Liver (tissue), 3 donors: ENCODE measurements at regions not wholly inside any gene's neighbourhood (a gene's known extent, or its start where the extent isn't known, plus 50 kb on each side); places are given as distances from the start of the nearest gene placed in this dataset.

Source experiments
- CTCF ChIP-seq: fragments of 150-350 bp; IDR thresholded peaks from 2 replicates; pipeline ENCODE4 v1.5.1; 2017; ENCODE audit warnings: improper control_type of control experiment, low read depth, low read length; ENCODE audit not compliant: missing input control
- RAD21 ChIP-seq, 2 donors: IDR thresholded peaks; 2 replicates each; pipeline ENCODE4 v1.6.1; 2016; ENCODE audit warnings: antibody characterized with exemption in 2 of 2, mild to moderate bottlenecking in 2 of 2
- REST ChIP-seq: IDR thresholded peaks from 2 replicates; pipeline ENCODE4 v1.6.1; 2016; ENCODE audit warnings: antibody characterized with exemption, mild to moderate bottlenecking
- SP1 ChIP-seq: IDR thresholded peaks from 2 replicates; pipeline ENCODE4 v1.6.1; 2018; ENCODE audit warnings: antibody characterized with exemption, mild to moderate bottlenecking
- donor health status: healthy.
- donor health status: healthy.

DNA sequence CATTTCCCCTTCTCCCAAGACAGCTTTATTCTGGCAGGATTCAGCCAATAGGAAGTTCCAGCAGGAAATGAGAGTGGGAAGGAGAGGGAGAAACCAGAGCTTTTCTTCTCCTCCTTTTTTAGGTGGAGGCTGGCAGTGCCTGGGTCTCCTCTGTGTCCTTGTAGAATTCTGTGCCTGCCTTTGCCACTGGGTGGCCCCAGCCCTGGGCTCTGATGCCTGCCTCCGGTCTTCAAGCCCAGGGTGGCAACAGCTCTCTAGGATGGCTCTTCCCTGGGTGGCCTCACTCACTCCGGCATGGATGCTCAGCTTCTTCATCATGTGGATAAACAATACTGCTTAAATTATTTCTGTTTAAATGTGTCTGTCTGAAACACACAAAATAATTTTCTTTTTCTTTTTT is 694.8 kb downstream of the SEMA5A start:
- TF ChIP-seq CTCF = no peak
- no peak for TF ChIP-seq REST
- TF ChIP-seq SP1 = no peak
- no peak for TF ChIP-seq RAD21 (IDR thresholded peaks at IDR 0.05)
